H1 (cell line): ENCODE measurements at regions not wholly inside any gene's neighbourhood (a gene's known extent, or its start where the extent isn't known, plus 50 kb on each side); places are given as distances from the start of the nearest gene placed in this dataset.

Experiments
- ASH2L ChIP-seq: fragments of 200-600, 300-600 bp; sonication (generic); IDR thresholded peaks from one replicate; pipeline ENCODE4 v1.7.1; 2017; ENCODE audit warnings: low read length
- BRCA1 ChIP-seq: IDR thresholded peaks from 2 replicates; pipeline ENCODE4 v1.6.1; 2012; ENCODE audit warnings: low read depth, low read length, improper control_type of control experiment
- CHD1 ChIP-seq: IDR thresholded peaks from 2 replicates; pipeline ENCODE4 v1.6.1; 2012; ENCODE audit warnings: low read depth, low read length, improper control_type of control experiment
- EP300 ChIP-seq, 2 experiments: IDR thresholded peaks; 1 replicate in 1 of 2; 2 replicates in 1 of 2; pipeline ENCODE4 v1.6.1; 2011 to 2012; ENCODE audit warnings: low read depth in 2 of 2, low read length in 2 of 2, mild to moderate bottlenecking in 2 of 2, borderline replicate concordance in 1 of 2, inconsistent platforms in 1 of 2, moderate library complexity in 1 of 2
- HDAC6 ChIP-seq: IDR thresholded peaks from one replicate; pipeline ENCODE4 v1.7.1; 2012; ENCODE audit warnings: low read depth, mild to moderate bottlenecking, inconsistent platforms, low read length, moderate library complexity
- RFX5 ChIP-seq: IDR thresholded peaks from 2 replicates; pipeline ENCODE4 v1.6.1; 2011; ENCODE audit warnings: low read depth, low read length, improper control_type of control experiment, borderline replicate concordance
- RXRA ChIP-seq: IDR thresholded peaks from 2 replicates; pipeline ENCODE4 v1.6.1; 2011; ENCODE audit warnings: low read depth, mild to moderate bottlenecking, low read length, moderate library complexity; ENCODE audit not compliant: insufficient read depth
- SP1 ChIP-seq: IDR thresholded peaks from 2 replicates; pipeline ENCODE4 v1.6.1; 2011; ENCODE audit warnings: low read depth, low read length
- TF ChIP-seq, protein P1 (sequence below): fragments of 300-600 bp; sonication (generic); IDR thresholded peaks from 2 replicates; pipeline ENCODE4 v1.7.1; 2012; ENCODE audit warnings: low read length, moderate library complexity, mild to moderate bottlenecking, inconsistent platforms; ENCODE audit not compliant: insufficient replicate concordance

DNA sequence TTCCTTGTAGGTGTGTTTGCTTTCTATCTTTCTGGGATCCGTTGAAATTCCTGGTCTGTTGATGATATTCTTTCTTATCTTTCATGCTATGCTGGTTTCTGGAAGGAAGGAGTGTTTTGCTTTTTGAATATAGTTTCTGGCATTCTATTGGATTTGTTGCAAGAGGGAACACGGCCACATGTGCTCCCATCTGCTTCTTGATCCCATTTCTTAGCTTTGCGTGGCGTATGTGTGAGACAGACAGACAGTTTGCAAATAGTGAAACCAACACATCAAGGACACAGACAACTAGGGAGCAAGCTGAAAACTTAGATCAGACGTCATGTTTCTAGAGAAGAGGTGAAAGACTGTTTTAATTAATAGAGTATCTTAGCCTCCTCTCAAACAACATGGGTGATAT is 261.9 kb upstream of the PUDP start (continued):
- TF ChIP-seq, protein P1, sequence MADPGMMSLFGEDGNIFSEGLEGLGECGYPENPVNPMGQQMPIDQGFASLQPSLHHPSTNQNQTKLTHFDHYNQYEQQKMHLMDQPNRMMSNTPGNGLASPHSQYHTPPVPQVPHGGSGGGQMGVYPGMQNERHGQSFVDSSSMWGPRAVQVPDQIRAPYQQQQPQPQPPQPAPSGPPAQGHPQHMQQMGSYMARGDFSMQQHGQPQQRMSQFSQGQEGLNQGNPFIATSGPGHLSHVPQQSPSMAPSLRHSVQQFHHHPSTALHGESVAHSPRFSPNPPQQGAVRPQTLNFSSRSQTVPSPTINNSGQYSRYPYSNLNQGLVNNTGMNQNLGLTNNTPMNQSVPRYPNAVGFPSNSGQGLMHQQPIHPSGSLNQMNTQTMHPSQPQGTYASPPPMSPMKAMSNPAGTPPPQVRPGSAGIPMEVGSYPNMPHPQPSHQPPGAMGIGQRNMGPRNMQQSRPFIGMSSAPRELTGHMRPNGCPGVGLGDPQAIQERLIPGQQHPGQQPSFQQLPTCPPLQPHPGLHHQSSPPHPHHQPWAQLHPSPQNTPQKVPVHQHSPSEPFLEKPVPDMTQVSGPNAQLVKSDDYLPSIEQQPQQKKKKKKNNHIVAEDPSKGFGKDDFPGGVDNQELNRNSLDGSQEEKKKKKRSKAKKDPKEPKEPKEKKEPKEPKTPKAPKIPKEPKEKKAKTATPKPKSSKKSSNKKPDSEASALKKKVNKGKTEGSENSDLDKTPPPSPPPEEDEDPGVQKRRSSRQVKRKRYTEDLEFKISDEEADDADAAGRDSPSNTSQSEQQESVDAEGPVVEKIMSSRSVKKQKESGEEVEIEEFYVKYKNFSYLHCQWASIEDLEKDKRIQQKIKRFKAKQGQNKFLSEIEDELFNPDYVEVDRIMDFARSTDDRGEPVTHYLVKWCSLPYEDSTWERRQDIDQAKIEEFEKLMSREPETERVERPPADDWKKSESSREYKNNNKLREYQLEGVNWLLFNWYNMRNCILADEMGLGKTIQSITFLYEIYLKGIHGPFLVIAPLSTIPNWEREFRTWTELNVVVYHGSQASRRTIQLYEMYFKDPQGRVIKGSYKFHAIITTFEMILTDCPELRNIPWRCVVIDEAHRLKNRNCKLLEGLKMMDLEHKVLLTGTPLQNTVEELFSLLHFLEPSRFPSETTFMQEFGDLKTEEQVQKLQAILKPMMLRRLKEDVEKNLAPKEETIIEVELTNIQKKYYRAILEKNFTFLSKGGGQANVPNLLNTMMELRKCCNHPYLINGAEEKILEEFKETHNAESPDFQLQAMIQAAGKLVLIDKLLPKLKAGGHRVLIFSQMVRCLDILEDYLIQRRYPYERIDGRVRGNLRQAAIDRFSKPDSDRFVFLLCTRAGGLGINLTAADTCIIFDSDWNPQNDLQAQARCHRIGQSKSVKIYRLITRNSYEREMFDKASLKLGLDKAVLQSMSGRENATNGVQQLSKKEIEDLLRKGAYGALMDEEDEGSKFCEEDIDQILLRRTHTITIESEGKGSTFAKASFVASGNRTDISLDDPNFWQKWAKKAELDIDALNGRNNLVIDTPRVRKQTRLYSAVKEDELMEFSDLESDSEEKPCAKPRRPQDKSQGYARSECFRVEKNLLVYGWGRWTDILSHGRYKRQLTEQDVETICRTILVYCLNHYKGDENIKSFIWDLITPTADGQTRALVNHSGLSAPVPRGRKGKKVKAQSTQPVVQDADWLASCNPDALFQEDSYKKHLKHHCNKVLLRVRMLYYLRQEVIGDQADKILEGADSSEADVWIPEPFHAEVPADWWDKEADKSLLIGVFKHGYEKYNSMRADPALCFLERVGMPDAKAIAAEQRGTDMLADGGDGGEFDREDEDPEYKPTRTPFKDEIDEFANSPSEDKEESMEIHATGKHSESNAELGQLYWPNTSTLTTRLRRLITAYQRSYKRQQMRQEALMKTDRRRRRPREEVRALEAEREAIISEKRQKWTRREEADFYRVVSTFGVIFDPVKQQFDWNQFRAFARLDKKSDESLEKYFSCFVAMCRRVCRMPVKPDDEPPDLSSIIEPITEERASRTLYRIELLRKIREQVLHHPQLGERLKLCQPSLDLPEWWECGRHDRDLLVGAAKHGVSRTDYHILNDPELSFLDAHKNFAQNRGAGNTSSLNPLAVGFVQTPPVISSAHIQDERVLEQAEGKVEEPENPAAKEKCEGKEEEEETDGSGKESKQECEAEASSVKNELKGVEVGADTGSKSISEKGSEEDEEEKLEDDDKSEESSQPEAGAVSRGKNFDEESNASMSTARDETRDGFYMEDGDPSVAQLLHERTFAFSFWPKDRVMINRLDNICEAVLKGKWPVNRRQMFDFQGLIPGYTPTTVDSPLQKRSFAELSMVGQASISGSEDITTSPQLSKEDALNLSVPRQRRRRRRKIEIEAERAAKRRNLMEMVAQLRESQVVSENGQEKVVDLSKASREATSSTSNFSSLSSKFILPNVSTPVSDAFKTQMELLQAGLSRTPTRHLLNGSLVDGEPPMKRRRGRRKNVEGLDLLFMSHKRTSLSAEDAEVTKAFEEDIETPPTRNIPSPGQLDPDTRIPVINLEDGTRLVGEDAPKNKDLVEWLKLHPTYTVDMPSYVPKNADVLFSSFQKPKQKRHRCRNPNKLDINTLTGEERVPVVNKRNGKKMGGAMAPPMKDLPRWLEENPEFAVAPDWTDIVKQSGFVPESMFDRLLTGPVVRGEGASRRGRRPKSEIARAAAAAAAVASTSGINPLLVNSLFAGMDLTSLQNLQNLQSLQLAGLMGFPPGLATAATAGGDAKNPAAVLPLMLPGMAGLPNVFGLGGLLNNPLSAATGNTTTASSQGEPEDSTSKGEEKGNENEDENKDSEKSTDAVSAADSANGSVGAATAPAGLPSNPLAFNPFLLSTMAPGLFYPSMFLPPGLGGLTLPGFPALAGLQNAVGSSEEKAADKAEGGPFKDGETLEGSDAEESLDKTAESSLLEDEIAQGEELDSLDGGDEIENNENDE: no peak
- TF ChIP-seq RFX5 (no peak), BRCA1 (no peak), EP300 (IDR thresholded peaks at IDR 0.05; ENCODE audit: borderline replicate concordance in 1 of 2, low read depth in 2 of 2, low read length in 2 of 2) (no peak), ASH2L (no peak), SP1 (no peak), HDAC6 (no peak), CHD1 (no peak), RXRA (no peak)
